ENCODE measurements at regions not wholly inside any gene's neighbourhood (a gene's known extent, or its start where the extent isn't known, plus 50 kb on each side); places are given as distances from the start of the nearest gene placed in this dataset.

DNA sequence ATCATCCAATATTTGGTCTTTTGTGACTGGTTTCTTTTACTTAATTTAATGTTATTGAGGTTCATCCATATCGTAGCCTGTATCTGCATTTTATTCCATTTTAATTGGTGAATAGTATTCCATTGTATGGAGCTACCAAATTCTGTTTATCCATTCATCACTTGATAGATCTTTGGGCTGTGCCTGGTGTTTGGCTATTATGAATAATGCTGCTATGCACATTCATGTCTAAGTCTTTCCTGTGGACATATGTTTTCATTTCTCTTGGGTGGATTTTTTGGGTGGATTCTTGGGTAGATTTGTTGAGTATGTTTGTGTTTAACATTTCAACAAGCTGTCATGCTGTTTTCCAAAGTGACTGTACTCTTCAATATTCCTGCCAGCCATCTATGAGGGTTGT, 52.5 kb upstream of the NEDD4L start (continued):
- TF ChIP-seq SUZ12 (IDR thresholded peaks at IDR 0.05; ENCODE audit: low read length) (no peak), SAP30 (IDR thresholded peaks at IDR 0.05; ENCODE audit: insufficient read depth, insufficient replicate concordance, low read length) (no peak)
